DMS79 treated with DMSO at 0.1 percent for 48 hours (cell line): ENCODE measurements at regions not wholly inside any gene's neighbourhood (a gene's known extent, or its start where the extent isn't known, plus 50 kb on each side); places are given as distances from the start of the nearest gene placed in this dataset.
"Not testable (repeated sequence)": the region's sequence is repeated elsewhere in the genome, so short reads cannot be mapped to it uniquely, and the experiment has no call there.

Source experiments
- DNase-seq: peaks from one replicate; lab custom pipeline; 2025; lab: John Stamatoyannopoulos, UW

DNA sequence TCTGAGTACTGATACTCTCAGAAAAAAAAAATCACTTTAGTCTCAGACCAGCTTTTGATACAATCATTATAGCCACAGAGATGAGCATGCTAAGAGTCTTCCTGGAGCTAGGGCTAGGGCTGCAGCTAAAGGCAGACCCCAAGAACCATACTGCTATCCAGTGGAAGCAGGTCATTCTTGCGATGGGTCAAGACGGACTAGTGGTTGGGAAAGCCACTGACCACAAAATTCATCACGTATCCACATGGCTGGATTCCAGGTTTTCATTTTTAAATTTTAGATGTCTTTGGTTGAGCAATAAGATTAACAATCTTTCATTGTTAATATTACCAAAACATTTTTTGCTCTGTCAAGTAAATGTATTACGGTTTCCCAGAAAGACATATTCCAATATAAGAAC is 598.1 kb downstream of the DNAH5 start:
- DNase-seq = no peak

GRCh38 chr5:13339093-13339492 is 605.4 kb downstream of the DNAH5 start:
- no peak for DNase-seq

GRCh38 chr5:13335026-13335425 is 609.5 kb downstream of the DNAH5 start:
- not testable (repeated sequence) for DNase-seq

DNA sequence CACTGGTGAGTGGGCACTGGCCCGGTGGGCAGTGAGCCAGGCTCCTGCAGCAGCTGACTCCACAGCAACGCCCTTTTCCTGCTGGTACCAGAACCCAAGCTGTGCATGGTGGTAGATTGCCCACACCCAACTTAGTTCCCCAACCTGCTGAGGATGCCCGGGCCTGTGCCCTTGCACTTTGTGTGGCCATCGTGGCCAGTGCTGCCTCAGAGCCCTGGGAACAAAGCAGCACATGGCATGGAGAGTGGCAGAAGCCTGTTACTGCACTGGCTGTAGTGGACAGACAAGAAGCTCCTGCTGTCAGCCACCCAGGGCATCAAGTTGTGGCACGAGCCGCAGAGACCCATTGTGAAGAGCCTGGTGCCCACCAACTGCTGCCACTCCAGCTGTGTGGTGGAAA is 612.9 kb downstream of the DNAH5 start:
- no peak for DNase-seq

DNA sequence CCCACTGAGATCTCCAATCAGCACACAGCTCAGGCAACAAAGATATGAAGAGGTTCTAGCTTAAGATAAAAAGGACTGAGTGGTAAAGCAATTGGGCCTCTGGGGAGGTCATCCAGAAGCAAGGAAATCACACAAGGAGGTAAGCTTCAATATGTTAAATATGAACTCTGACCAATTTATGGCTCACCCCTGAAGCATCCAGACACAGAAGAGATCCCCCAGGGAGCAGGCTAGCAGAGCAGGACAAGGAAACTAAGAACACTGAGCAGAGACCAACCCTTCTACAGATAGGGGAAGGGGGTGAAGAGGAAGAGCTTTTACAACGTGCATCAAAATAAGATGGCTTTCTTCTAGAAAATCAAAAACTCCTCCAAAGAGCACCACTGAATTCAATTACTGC is 616.2 kb downstream of the DNAH5 start:
- DNase-seq = no peak

DNA sequence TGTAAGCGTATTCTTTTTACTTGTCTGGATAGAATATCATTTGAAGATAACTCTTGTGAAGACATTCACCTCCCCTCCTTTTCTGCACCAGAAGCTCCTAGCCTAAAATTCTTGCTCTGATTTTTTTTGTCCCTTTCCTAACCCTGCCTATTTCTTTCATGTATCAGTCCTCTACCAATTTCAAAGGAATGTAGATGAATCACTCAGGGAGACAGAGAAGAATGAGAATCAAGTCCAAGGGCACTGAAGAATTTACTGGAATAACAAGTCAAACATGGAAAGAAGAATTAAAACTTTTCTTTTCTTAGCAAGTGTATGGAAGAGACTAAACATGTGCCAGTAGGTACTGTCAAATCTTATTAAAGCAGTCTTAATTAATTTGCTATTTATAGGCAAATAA is 618.7 kb downstream of the DNAH5 start:
- DNase-seq = no peak

DNA sequence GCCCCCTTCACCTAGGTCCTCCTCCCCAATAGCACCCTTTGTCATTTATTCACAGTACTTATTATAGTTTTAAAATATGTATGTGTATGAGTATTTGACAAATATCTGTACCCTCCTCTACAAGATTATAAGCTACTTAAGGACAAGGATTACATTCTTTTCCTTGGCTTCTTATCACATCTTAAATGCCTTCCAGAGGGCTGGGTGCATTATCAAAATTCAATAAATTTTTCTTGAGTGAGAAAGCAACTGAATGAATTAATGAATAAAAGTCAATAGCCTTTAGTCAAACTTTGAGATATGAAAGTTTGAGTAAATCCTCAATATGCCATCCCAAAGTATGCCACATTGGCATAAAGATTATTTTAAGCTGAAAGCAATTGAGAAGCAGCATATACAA is 621.7 kb downstream of the DNAH5 start:
- no peak for DNase-seq

GRCh38 chr5:13317654-13318053 is 626.8 kb downstream of the DNAH5 start:
- DNase-seq = no peak

DNA sequence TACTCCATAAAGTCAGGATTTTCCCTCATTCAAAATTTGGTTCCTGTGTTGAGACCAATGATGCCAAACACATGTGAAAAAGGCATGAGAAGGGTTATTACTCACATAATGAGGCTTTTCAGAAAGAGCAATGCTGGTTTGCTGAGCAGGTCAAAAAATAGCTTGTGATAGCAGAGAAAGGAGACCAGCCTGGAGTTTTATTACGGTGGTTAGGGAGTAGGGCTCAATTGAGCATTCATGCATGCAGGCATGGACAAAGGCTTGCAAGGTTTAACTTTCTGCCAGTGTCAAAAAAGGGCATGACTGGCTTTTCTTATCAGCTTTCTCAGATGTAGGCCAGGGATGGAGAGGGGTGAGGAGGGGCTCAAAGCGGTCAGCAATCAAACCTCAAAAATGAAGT is 628.3 kb downstream of the DNAH5 start:
- DNase-seq = peak; percentile 5

- no peak for DNase-seq
Measured at GRCh38 chr5:13307480-13307879, 637.0 kb downstream of the DNAH5 start.

DNA sequence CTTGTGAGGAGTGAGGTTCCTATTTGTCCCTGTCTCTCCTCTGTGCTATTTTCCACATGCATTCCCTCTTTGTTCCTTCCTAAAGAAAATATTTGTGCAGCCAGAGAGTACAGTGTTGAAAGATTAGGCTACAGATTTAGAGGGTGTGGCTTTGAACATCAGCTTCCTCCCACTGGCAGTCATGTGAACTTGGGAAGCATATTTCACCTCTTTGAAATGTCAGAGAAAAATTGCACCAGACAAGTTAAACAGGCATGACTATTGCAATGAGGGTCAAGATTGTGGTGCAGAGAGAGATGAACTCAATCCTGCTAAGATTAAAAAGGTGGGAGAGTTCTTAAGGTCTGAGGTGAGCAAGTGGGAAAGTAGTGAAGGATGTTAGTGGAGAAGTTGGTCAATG is 641.0 kb downstream of the DNAH5 start:
- no peak for DNase-seq

DNA sequence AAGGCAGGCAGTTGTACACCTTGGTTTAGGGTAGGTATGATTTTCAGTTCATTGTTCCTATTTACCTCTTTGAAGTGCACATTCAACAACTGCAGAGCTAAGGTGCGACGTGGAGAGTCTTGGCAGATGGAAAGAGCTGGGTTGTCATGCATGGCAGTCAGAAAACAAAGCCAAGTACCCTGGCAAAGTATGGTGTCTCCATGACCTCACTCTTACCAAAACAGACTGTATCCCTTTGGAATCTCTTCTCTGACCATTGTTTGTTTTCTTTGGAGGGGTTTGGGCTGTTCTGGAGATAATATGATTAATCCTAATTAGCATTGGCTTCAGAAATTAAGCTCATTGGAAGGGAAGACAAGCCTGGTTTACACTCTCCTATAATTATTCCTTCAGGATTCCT is 665.7 kb downstream of the DNAH5 start:
- DNase-seq = no peak

DNA sequence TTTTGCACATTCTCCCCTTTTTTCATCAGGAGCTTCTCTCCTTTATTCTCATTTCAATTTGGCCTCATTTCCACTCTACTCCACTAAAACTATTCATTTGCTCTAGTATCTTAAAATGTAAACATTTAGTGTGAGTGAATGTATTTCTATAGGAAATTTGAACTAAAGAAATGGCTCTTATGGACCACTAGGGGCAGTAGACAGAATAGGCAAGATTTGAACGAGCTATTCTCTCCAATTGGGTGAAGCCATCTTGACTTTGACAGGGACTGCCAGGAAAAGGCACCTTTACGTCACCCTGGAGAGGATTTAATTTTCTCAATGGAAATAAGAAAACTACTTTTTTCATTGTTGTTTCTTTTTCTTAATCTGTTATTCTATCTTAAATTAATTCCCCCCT is 666.3 kb downstream of the DNAH5 start:
- DNase-seq = no peak

- DNase-seq = no peak
Measured at GRCh38 chr5:13276156-13276555, 668.3 kb downstream of the DNAH5 start.

GRCh38 chr5:13263701-13264100 is 680.8 kb downstream of the DNAH5 start:
- no peak for DNase-seq

DNA sequence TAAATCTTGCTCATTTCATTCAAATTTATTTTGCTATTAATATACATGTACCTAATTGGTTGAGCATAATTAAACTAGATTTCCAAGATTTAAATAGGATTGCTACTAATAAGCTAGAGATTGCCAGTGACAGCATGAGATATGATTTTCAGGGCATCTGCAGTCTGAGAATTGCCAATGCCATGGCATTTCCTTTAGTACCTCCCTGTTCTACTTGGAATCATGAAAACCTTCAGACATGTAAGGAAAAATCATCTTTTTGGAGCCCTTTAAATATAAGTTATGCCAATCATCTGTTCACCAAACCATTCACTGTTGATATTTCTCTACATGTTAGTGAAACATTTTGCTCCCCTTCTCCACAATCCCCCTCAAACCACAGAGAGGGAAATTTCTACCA is 691.4 kb downstream of the DNAH5 start:
- DNase-seq = no peak

DNA sequence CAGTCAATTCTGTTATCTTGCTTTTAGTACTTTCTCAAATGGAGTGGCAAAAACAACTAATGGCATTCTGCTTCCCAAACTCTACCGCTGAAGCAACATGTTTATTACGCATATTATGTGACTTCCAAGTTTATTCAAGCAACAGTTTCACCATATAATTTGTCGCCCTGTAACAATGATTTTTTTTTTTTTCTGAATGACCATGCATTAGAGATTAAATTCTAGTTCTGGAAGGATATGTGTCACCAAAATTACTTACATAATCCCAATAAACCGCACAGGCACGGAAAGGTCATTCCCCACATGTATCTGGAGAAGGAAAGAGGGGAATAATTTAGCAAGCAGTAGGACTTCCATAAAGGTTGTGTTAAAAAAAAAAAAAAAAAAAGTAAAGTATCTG is 691.8 kb downstream of the DNAH5 start:
- no peak for DNase-seq

DNA sequence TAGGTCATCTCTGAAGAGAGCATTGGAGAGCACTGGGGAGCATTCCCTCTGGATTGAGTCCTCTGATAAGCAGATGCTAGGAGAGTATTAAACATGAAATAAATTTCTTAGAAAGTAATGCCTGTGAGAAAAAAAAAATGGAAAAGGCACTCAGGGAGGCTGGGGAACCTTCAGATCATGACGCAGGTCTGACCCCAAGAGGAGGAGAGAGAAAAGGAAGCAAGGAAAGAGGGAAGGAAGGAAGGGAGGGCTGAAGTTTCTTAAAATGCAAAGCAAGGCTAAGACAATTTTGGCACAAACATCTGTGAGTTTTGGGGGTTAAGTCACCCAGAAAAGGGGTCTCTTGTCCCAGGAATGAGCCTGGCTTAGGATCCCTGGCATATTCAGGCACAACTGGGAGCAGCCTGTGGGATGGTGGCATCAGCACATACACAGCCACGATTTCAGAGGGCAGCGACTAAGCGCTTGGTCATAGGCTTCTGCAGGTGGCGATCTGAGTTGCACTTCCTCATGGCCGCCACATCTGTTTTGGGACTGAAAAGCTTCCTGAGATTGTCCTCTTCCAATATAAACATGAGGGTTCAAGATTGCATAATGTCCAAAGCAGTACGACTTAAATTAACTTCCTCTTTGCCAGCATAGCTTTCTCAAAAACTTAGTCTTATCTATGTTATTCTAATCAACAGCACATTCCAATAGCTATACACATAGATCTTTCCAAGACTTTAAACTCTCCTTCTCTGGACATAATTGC is 692.7 kb downstream of the DNAH5 start:
- DNase-seq = no peak

- DNase-seq = no peak
Measured at GRCh38 chr5:13250464-13251291, 693.8 kb downstream of the DNAH5 start.

- no peak for DNase-seq
Measured at GRCh38 chr5:13249854-13250253, 694.6 kb downstream of the DNAH5 start.

DNA sequence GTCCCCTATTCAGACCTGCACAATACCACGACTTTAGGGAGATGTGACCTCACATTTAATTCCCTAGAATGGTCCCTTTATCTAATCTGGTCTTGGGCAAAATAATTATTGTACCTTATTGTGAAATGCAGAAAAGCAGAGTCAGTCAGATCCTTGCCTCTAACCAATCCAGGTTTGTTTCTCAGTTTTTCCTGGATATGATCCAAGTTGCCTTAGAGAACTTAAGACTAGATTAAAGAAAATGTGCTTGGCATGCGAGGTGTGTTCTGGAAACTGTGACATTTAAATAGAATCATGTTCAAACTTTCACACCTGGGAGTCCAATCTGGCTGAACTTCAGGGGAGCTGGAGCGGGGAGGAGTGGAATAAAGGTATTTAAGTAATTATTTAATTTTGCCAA is 696.2 kb downstream of the DNAH5 start:
- DNase-seq = no peak

DNA sequence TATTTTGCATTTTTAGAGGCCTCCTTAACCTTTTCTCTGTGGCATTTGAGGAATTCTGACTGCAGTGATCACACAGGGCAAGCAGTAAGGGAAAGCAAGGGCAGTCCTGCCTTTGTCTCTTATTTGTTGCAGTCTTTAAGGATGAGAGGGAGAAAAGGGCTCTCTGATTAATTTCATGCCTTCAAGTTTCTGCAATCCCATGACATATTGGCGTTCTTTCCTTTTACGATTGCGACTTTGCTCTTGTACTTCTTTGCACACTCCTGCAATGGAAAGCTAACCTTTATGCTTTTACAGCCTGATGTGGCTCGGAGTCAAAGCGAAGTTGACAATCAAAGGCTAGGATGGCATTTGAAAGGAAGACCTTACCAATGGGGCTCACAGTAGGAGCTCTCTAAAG is 698.4 kb downstream of the DNAH5 start:
- DNase-seq = no peak

- DNase-seq = no peak
Measured at GRCh38 chr5:13244151-13244550, 700.3 kb downstream of the DNAH5 start.

GRCh38 chr5:13227513-13227912 is 717.0 kb downstream of the DNAH5 start:
- no peak for DNase-seq
